Activated CD4-positive, CD25-positive, alpha-beta regulatory T cell treated with anti-CD3 and anti-CD28 coated beads, Interleukin-2, amount 50 U/mL, for 72 hours (primary cell): ENCODE measurements at regions not wholly inside any gene's neighbourhood (a gene's known extent, or its start where the extent isn't known, plus 50 kb on each side); places are given as distances from the start of the nearest gene placed in this dataset.
"Not testable (repeated sequence)": the region's sequence is repeated elsewhere in the genome, so short reads cannot be mapped to it uniquely, and the experiment has no call there.

Source experiments
- DNase-seq: peaks from one replicate; pipeline ENCODE4 v3.0.0; 2021

- no peak for DNase-seq
These were observed 504.6 kb upstream of the NECTIN3 start for GRCh38 chr3:110567029-110567428.

- no peak for DNase-seq
These were observed 503.4 kb upstream of the NECTIN3 start for GRCh38 chr3:110568246-110568645.

- no peak for DNase-seq
These were observed 502.5 kb upstream of the NECTIN3 start for GRCh38 chr3:110569073-110569472.

GRCh38 chr3:110575702-110576101 is 495.9 kb upstream of the NECTIN3 start:
- DNase-seq, result no peak

GRCh38 chr3:110576960-110577359 is 494.7 kb upstream of the NECTIN3 start:
- no peak for DNase-seq

GRCh38 chr3:110577854-110578253 is 493.8 kb upstream of the NECTIN3 start:
- DNase-seq, result no peak

- no peak for DNase-seq
These were observed 491.6 kb upstream of the NECTIN3 start for GRCh38 chr3:110579840-110580550.

GRCh38 chr3:110583373-110583935 is 488.2 kb upstream of the NECTIN3 start:
- no peak for DNase-seq

GRCh38 chr3:110588906-110589305 is 482.7 kb upstream of the NECTIN3 start:
- no peak for DNase-seq

- no peak for DNase-seq
These were observed 482.3 kb upstream of the NECTIN3 start for GRCh38 chr3:110589341-110589740.

GRCh38 chr3:110593749-110594148 is 477.9 kb upstream of the NECTIN3 start:
- no peak for DNase-seq

GRCh38 chr3:110598847-110599490 is 472.6 kb upstream of the NECTIN3 start:
- DNase-seq, result no peak

GRCh38 chr3:110608566-110608965 is 463.1 kb upstream of the NECTIN3 start:
- no peak for DNase-seq

GRCh38 chr3:110612045-110612444 is 459.6 kb upstream of the NECTIN3 start:
- DNase-seq, result no peak

- DNase-seq, result no peak
These were observed 457.4 kb upstream of the NECTIN3 start for GRCh38 chr3:110614186-110614585.

- no peak for DNase-seq
These were observed 456.2 kb upstream of the NECTIN3 start for GRCh38 chr3:110615454-110615853.

GRCh38 chr3:110618512-110619226 is 452.9 kb upstream of the NECTIN3 start:
- no peak for DNase-seq

- no peak for DNase-seq
These were observed 451.5 kb upstream of the NECTIN3 start for GRCh38 chr3:110620118-110620517.

GRCh38 chr3:110623571-110623970 is 448.0 kb upstream of the NECTIN3 start:
- no peak for DNase-seq

- no peak for DNase-seq
These were observed 447.0 kb upstream of the NECTIN3 start for GRCh38 chr3:110624576-110624975.

GRCh38 chr3:110625201-110625747 is 446.3 kb upstream of the NECTIN3 start:
- no peak for DNase-seq

GRCh38 chr3:110626652-110627111 is 444.9 kb upstream of the NECTIN3 start:
- not testable (repeated sequence) for DNase-seq

- DNase-seq, result no peak
These were observed 442.8 kb upstream of the NECTIN3 start for GRCh38 chr3:110628650-110629301.
